Ureter (tissue), 1 donor: ENCODE measurements at regions not wholly inside any gene's neighbourhood (a gene's known extent, or its start where the extent isn't known, plus 50 kb on each side); places are given as distances from the start of the nearest gene placed in this dataset.

Experiments
- DNase-seq: peaks from one replicate; pipeline ENCODE4 v3.0.0-alpha.2; 2020; ENCODE audit warnings: low spot score
- donor health status: DM: yes; HTN: yes; CAD: no.

DNA sequence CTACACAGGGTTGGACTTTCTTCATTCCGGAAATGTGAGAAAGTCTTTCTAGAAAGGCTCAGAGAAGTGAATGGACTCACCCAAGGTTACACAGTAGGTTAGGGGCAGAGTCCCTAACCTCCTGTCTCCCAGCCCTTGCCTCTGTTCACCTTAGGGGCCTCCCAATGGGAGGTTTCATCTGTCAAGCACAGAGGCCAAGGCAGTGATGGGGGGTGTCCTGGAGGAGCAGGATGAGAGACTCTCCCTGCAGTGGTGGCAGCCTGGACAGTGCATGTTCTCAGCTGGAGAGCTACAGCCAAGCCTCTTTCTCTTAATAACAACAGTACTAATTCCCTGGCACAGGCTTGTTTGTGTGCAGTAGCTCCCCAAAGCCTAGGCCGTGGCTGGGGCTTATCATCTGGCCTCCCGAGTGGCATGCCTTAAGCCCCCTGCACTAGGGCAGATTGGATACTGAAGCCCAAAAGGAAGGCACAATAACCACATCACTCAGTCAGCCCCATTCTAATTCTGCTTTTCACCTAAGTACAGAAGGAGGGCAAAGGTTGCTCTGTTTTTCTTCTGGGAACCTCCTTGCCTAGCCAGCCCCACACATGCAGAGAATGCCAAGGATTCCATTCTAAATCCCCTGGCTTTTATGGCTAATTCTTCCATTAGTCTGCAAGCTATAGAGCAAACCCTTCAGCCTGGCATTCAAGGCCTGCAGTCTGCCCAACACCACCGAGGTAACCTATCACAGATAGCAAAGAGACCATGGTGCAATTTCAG, 50.2 kb upstream of the XPA start:
- no peak for DNase-seq

DNA sequence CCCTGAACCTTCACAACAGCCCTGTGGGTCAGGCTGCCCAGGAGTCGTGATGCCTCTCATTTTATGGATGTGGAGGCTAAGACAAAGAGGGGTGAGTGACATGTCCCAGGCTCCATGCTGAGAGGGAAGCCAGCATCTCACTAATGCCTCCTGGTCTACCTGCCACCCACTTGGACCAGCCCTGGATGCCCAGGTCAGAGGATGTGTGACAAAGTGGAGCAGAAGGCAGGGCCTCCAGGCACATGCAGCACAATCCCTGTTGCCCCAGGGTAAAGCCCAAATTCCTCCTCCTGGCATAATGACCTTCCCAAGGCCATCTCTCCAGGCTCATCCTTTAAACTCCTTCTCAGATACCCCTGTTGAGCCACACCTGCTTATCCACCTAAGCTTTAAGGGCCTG, 51.4 kb upstream of the XPA start:
- DNase-seq, result no peak

DNA sequence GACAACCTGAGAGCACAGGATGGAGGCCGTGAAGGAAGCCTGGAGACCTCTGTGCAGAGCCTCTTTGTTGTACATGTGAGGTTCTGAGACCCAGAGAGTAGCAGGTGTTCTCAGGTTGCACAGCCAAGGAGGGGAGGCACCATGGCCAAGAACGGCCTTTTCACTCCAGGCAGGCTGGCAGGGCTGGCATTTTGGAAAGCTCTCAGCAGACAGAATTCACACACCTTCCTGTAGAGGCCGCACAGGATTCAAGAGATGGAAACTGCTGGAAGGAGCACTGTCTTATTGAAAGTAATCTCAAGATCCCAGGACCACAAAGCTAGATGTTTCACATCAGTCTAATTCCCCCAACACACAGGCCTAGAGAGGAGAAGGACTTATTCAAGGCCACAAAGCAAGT, 52.8 kb upstream of the XPA start:
- no peak for DNase-seq

DNA sequence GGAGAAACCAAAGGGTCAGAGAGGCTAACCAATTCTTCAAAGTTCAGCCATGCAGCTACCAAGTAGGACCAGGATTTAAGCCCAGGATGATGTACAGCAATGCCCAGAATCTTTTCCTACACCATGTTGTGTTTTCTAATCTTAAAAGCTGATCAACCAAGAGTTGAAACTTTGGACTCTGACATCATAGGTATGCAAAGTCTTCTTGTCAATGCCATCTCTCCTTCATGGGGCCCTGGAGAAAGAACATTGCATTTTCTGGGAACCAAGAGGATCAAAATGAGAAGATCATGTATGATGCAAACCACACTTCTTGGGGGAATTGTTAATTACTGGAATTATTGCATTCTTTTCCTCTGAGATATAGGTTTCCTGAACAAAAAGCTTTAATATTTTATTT, 54.4 kb upstream of the XPA start:
- DNase-seq, result peak; percentile 1

DNA sequence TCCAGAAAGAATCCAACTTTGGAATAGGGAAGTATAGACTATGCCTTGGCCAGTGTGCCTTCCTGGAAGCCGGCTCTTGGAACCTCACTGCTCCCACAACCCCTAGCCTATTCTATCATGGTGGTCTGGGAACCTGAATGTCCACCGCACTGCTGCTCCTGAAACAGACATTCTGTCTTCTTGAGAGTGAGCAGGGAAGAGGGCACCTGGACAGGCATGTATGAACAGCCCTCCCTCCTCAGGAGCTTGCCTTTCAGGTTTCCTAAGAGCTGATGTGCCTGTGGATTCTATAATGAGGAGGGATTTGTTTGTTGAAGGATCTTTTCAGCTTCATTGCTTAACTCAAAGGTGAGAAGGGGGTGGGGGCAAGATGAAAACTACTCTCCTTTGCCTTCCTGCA, 55.1 kb upstream of the XPA start:
- DNase-seq, result no peak

DNA sequence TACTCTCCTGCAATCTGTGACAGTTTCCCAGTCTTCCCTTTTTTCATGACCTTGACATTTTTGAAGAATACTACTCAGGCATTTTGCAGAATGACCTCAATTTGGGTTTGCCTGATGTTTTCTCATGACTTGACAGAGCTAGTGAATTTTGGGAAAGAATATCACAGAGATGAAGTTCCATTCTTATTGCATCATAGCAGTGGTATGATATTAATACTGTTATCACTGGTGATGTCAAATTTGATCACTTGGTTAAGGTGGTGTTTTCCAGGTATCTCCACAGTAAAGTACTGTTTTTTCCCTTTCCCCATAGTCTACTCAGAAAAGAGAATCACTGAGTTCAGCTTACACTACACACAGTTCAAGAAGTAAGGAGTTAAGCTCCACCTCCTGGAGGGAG, 56.2 kb upstream of the XPA start:
- no peak for DNase-seq

DNA sequence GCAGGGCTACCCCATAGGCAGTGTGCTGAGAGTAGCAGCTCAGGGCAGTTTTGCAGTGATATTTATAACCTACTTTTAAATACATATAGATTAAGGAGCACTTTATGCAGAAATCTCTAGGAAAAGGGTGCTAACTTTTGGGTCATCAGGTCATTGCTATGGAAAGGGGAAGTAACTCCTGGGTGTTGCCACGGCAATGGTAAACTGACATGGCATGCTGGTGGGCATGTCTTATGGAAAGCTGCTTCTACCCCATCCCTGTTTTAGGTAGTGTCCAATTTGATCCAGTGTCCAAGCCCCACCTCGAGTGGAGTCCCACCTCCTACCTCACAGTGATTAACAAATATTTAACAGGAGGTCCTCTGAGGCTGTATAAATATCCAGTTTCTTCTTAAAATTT, 56.8 kb upstream of the XPA start:
- DNase-seq, result no peak

DNA sequence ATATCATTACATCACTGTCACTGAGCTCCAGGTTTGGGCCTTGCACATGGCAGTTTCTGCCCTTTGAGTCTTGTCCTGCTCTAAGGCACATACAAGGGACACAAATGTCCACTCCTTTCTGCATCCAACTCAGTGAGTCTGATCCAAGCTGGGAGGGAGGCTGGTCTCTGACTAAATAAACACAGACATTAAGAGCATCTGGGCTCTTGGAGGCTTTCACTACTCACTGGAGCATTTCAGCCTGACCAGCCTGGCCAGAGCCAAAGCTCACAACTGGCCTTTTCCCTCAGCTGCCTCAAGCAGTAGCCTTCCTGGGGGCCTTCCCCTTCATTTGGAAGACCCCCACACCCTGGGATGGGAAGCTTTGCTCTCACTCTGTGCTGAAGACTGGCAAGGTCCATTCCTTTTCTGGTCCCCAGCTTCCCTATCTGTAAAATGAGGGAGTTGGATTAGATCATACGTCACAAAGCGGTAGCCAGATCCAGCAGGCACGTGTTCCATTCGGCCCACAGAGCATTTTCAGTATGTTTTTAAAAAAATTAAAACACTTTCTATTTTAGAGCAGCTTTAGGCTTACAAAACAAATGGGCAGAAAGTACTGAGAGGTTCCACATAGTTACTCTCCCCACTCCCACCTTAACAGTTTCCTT, 58.6 kb upstream of the XPA start:
- peak; percentile 20 for DNase-seq

DNA sequence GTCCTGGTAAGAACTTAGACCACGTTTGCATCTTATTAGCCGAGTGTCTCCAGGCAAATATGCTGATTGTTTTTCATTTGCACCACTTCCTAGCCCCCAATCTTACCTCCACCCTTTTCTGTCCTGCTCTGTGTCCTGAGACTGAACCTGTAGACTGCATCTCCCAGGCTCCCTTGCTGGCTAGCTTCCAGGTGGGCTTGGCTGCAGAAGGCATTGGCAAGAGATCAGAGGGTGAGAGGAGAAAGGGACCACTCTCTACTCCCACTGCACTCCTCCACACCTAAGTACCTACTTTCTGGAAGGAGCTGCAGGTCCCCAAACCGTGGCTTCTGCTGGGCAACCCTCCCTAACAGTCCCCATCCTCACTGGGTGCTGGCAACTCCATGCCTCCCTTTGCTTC, 59.9 kb upstream of the XPA start:
- peak; percentile 17 for DNase-seq

DNA sequence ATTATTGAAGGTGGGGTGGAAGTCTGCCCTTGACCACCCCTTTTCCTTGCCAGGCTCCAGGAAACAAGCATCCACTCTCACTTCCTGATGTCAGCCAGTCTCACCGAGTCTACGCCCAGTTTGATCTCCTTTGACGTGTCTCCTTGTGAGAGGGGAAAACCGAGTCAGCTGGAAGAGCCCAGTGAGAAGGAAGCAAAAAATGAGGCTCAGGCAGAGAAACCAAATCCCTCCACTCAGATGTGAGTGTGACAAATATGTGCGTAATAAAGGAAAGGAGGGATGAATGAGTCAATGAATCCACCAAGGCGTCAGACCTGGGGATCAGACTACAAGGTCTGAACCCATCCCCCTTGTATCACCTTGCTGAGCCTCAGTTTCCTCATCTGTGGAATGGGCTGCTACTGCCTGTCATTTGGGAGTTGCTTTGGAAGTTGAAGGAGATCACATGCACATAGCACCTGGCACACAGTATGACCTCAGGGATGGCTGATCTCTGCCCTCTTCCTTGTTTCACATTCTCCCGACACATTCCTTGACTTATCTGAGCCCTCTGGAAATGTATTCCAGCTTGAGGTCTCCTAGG, 61.3 kb upstream of the XPA start:
- DNase-seq, result peak; percentile 14

DNA sequence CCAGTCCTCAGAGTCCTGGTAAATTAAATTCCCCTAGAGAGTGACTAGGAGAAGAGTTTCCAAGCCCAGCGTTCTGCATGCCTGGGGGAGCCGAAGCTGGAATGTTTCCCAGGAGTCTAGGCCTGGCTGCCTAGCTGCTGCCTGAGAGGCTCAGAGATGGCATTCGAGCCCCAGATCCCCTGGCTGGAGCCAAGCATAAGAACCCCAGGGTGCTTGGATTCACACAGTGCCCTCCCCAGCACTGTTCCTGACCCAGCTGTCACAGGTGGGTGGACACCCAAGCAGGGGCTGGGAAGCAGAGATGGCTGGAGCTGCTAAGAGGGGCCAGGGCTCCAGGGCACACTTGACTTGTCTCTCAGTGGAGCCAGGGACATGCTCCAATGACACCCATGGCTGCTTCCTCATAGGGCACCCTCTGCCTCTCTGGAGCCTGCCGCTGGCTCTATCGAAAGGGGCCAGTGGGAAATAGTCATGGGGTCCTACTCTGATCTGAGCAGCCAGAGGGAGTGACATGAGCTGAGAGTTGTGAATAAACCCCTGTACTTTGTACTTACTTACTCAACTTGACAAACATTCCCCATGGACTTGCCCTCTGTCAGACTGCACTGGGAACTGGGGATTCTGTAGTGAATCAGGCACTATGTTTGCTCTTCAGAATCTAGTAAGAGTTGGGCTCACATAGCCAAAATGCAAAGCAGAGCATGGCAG, 62.6 kb upstream of the XPA start:
- peak; percentile 28 for DNase-seq

DNA sequence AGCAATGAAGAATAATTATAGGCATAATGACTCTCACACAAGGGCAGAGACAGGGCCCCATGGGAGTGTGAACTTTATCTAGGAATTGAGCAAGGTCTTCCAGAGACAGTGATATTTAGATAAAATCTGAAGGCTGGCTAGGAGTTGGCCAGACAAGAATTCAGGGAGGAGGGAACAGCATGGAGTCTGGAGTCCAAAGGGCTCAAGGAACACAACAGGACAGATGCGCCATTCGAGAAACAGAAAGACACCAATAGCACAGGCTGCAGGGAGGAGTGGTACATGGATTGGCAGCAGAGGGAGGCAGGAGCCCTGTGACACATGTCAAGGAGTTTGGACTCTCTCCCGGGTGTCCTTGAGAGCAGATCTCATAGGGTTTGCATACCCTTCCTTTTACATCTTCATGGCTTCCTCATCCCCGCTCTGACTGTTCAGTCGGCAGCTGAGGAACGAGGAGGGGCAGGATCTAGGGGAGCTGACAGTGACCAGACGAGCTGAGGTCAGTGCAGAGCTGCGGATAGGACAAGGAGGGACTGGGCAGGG, 64.0 kb upstream of the XPA start:
- peak; percentile 9 for DNase-seq

DNA sequence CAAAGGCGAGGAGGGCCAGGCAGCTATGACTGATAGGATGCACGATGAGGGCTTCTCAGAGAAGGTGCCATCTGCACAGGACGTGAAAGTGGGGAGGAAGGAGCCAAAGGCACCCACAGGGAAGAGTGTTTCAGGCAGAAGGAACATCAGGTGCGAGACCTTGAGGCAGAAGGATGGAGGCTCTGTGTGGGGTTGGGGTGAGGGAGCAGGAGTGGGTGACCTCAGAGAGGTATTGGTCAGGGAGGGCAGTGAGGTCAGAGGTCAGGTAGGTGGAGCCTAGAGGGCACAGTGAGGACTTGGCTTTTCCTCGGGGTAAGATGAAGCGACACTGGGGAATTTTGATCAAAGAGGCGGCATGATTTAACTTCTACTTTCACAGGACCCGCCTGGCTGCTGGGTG, 64.7 kb upstream of the XPA start:
- DNase-seq, result peak; percentile 22

DNA sequence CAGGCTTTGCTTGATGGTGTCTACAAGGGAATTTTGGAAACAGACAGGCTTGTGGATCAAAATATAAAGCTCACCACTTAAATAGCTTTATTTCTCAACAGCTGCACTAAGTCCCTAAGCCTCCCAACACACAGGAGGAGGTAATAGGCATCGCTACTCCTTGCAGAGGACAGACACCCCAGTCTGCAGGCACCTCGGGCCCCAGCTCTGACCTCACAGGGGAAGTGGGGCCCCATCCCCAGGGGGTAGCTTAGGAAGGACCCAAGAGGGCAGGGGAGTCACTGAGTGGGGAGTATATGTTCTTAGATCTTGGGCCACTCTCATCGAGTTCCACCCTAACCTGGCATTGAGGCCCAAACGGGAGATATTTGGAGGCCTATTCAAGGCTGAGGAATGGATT, 66.7 kb upstream of the XPA start:
- DNase-seq, result peak; percentile 17

DNA sequence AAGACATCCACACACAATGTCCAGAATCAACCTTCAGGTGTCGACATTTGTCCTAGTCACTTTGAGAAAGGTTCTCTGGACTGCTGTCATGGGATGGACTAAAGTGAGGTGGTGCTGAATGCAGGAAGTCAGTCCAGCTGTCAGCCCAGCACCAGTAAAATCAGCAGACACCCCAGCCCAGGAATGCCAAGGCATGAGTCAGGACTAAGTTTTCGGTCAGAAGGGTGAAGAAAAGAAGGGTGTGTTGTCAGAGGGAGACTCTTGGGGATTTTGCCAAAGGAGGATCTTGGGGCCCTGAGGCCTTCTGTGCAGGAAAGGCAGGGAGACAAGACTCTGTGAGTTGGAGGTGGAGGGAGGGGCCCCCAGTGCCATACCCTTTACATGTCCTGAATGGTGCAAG, 69.0 kb upstream of the XPA start:
- DNase-seq, result peak; percentile 24

DNA sequence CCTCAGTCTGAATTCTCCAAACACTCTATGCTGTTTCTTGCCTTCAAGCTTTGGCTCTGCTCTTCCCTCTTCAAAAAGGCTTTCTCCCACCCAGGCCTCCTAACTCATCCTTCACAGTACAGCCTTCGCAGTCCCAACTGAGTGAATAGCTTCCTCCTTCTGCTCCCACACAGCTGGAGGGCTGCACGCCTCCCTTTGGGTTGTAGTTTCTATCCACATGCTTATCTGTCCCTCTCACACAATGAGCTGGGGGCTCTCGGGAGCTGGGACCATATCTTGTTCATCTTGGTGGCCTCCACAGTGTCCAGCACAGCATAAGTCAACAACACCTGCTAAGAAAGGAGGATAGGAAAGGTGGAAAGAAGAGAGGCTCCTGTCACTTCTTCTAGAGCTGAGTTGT, 69.5 kb upstream of the XPA start:
- peak; percentile 13 for DNase-seq

DNA sequence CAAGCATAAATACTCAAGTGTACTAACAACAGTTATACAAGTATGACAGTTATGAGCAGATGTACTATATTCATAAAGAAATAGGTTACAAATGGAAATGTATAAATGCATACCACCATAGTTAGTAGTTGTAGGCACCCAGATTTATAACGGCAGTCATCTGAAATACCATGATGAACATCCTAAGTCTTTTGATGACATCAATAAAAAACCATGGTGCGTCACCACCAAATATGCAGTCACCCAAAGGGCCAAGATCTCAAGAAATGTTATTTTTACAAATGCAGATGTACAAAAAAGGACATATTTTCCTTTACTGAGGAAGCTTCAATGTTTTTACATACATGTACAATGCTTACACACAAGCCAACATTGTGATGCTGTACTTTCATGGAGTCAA, 70.8 kb upstream of the XPA start:
- no peak for DNase-seq

DNA sequence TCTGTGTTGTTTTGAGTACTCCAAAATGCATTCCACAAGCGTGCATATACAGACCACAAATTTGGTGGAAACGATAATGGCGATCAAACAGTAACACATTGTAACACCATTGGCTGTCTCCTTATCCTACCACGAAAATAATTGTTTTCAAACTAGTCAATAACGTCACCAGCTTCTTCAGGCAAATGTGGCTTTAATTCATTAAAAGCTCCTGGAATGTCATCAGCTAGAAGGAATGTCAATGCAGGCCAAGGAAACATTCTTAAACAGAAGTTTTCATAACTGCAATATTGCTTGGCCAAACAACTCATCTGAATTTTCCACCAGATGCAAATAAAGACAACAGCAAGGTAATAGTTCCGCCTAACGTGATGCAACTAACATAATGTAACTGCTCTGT, 71.6 kb upstream of the XPA start:
- DNase-seq, result no peak

DNA sequence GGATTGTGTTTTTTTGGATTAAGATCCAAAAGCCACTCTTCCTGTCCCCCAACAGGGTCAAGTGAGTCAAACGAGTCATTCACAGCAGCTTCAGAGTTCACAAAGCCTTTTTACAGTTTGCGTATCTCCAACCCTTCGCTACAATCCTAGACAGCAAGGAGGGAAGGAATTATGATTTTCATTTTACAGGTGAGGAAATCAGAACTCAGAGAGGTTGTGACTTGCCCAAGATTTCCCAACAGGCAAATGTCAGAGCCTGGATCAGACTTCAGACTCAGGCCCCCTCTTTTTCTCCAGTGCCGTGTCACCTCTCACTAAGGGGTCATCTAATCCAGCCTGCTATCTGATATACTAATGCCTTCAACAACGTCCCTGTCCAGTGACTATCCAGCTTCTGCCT, 72.1 kb upstream of the XPA start:
- peak; percentile 15 for DNase-seq

DNA sequence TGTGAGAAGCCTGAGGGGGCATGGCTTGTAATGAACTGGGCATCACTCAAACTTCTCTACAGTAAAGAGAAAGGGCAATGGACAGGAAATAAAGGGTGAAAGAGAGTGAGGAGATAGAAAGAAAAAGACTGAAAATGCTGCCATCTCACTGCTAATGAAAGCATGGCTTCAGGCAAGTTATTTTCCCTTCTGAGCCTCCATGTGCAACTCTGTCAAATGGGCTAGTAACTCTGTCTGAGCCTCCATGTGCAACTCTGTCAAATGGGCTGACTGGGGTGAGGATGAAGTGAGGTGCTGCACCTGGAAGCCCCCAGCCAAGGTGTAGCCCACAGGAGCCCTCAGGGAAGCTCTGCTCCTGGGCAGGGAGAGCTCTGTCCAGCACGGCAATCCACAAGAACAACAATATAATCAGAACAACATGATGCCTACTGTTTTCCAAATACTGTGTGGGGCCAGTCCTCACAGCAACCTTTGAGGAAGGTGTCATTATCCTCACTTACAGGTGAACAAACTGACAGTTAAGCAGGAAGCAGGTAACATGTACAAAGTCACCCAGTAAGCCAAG, 73.8 kb upstream of the XPA start:
- DNase-seq, result no peak

DNA sequence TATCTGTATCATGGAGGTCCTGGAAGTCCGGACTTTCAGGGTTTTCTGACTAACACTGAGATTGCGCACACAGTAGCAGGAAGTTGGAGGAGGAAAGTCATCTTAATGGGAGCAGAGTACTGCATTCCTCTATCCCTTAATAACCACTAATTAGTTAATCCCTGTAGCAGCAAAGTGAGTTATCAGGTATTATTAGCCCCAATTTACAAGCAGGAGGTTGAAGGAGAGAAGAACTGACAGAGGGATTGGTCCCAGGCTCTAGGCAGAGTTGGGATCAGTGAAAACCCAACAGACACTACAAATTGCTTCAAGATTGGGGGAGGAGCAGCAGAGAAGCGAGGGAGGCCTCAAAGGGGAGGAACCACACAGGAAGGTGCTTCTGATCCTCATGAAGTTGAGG, 74.5 kb upstream of the XPA start:
- DNase-seq, result no peak

DNA sequence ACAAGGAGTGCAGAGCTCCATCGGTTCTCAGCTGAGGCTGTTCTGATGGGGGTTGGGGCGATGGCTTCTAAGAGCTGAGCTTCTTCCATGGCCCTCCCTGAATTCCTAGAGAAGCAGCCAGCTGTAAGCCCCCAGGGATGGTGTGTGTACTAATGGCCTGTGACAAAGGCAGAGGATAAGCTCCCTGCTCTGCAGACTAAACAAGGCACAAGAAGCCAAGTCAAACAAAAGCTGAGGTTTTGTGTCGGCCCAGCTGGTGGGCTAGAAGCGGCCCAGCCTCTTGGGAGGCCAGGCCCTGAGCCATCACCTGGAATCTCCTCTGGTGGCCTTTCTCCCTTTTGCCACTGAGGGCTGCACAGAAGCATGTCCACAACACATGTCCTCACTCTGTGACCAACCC, 75.0 kb upstream of the XPA start:
- DNase-seq, result peak; percentile 34
